HepG2 (cell line): ENCODE measurements at regions not wholly inside any gene's neighbourhood (a gene's known extent, or its start where the extent isn't known, plus 50 kb on each side); places are given as distances from the start of the nearest gene placed in this dataset.

ENCODE experiments used
- ATAC-seq: fragments of 200-7000 bp; cut with Tn5 transposase; 3 replicates; pipeline ENCODE4 v1.9.1; 2020; ENCODE audit warnings: mild to moderate bottlenecking, moderate library complexity
- BruUV-seq: library from RNA; stranded (reverse); fragments of 400-500 nt; replicated peaks from 2 replicates; lab custom pipeline; 2021; lab: Mats Ljungman, UMichigan
- CTCF ChIA-PET: fragments of 300-600 bp; formaldehyde crosslinking; extraction: SDS; loops from one replicate; lab custom pipeline; 2021; ENCODE audit warnings: low total read pairs, inconsistent platforms, low intra/inter-chr PET ratio; lab: Yijun Ruan, JAX
- POLR2A ChIA-PET: fragments of 350-600 bp; sonication (Branson Sonifier 250); formaldehyde crosslinking; loops from one replicate; lab custom pipeline; 2020; ENCODE audit warnings: antibody characterized with exemption, inconsistent platforms; lab: Yijun Ruan, JAX
- DNase-seq: peaks from one replicate; pipeline ENCODE4 v3.0.0-alpha.2; 2015; ENCODE audit warnings: low spot score
- FAIRE-seq: peaks from 3 replicates; lab custom pipeline; 2011; peaks lifted over from hg19 to GRCh38; lab: Jason Lieb, UNC
- H2AFZ ChIP-seq: one replicate; pipeline ENCODE4 v1.6.1; 2011; ENCODE audit warnings: low read length, inconsistent platforms
- H3K27ac ChIP-seq: fragments of 300-600 bp; 3 replicates; pipeline ENCODE4 v1.8.0; 2011; ENCODE audit warnings: mixed run types, mild to moderate bottlenecking, mixed read lengths, low read length, inconsistent platforms; ENCODE audit not compliant: insufficient read depth; ENCODE audit errors: extremely low read length
- H3K27me3 ChIP-seq, 2 experiments: fragments of 200-600 bp in 1 of 2; 2 replicates in 1 of 2; 3 replicates in 1 of 2; pipeline versions ENCODE4 v1.6.0 to v1.8.0; 2011; ENCODE audit warnings: low read length in 2 of 2, mild to moderate bottlenecking in 2 of 2, moderate library complexity in 2 of 2, inconsistent platforms in 1 of 2; ENCODE audit not compliant: insufficient read depth in 2 of 2, control insufficient read depth in 1 of 2
- H3K36me3 ChIP-seq, 2 experiments: fragments of 200-600 bp in 1 of 2; replicated peaks in 1 of 2; 2 replicates in 1 of 2; 3 replicates in 1 of 2; pipeline versions ENCODE4 v1.5.1 to v1.8.0; 2011; ENCODE audit warnings: low read length in 2 of 2, inconsistent platforms in 1 of 2; ENCODE audit not compliant: insufficient read depth in 2 of 2, control insufficient read depth in 1 of 2
- H3K4me1 ChIP-seq: 2 replicates; pipeline ENCODE4 v1.5.1; 2012; ENCODE audit warnings: low read length, inconsistent platforms; ENCODE audit not compliant: insufficient read depth
- H3K4me2 ChIP-seq: 2 replicates; pipeline ENCODE4 v1.6.0; 2011; ENCODE audit warnings: low read depth, low read length, inconsistent platforms
- H3K4me3 ChIP-seq, 3 experiments: fragments of 200-600 bp in 1 of 3; sonication (generic), shearing (Covaris generic) in 1 of 3; replicated peaks in 1 of 3; 2 replicates each; pipeline ENCODE4 v1.5.1; 2011 to 2016; ENCODE audit warnings: low read length in 3 of 3, inconsistent platforms in 2 of 3, low read depth in 2 of 3, mild to moderate bottlenecking in 2 of 3, control low read depth in 1 of 3, mixed read lengths in 1 of 3; ENCODE audit not compliant: insufficient read depth in 1 of 3
- H3K79me2 ChIP-seq: one replicate; pipeline ENCODE4 v1.6.1; 2011; ENCODE audit warnings: low read length, inconsistent platforms; ENCODE audit not compliant: insufficient read depth
- H3K9ac ChIP-seq: 2 replicates; pipeline ENCODE4 v1.6.0; 2011; ENCODE audit warnings: mild to moderate bottlenecking, low read depth, low read length, inconsistent platforms; ENCODE audit not compliant: insufficient read depth
- H3K9me3 ChIP-seq: 2 replicates; pipeline ENCODE4 v1.5.1; 2012; ENCODE audit warnings: mild to moderate bottlenecking, low read length
- H4K20me1 ChIP-seq: 2 replicates; pipeline ENCODE4 v1.6.0; 2011; ENCODE audit warnings: inconsistent platforms, mild to moderate bottlenecking, low read length, moderate library complexity; ENCODE audit not compliant: insufficient read depth
- JUND ChIP-seq: sonication (generic); formaldehyde crosslinking; IDR thresholded peaks from 2 replicates; pipeline ENCODE4 v1.8.0; 2022; ENCODE audit warnings: mild to moderate bottlenecking, missing genetic modification reagents
- NCOA2 ChIP-seq: sonication (generic); formaldehyde crosslinking; IDR thresholded peaks from 2 replicates; pipeline ENCODE4 v1.8.0; 2022; ENCODE audit warnings: inconsistent platforms
- RXRB ChIP-seq: IDR thresholded peaks from 2 replicates; pipeline ENCODE4 v1.6.1; 2016; ENCODE audit warnings: borderline replicate concordance, missing genetic modification reagents, missing compliant biosample characterization
- SKI ChIP-seq: fragments of 450-650 bp; IDR thresholded peaks from one replicate; pipeline ENCODE4 v1.6.1; 2018; ENCODE audit warnings: mild to moderate bottlenecking; ENCODE audit not compliant: partially characterized antibody
- SMAD3 ChIP-seq: sonication (generic); formaldehyde crosslinking; IDR thresholded peaks from 2 replicates; pipeline ENCODE4 v1.4.0; 2020; ENCODE audit warnings: missing genetic modification reagents
- SRSF4 ChIP-seq: fragments of 200-400 bp; formaldehyde crosslinking; IDR thresholded peaks from one replicate; pipeline ENCODE4 v1.6.1; 2018; ENCODE audit warnings: mild to moderate bottlenecking, low read depth, low read length, moderate library complexity; ENCODE audit not compliant: poor library complexity, severe bottlenecking
- ZNF496 ChIP-seq: sonication (generic); formaldehyde crosslinking; IDR thresholded peaks from 2 replicates; pipeline ENCODE4 v1.8.1; 2023; ENCODE audit warnings: mild to moderate bottlenecking, moderate library complexity, missing genetic modification reagents; ENCODE audit not compliant: insufficient replicate concordance
- WGBS: methylation state at CpG from one replicate; pipeline ENCODE4 v1.1.6; 2017; ENCODE audit warnings: low lambda C conversion rate; 5-methylcytosine and 5-hydroxymethylcytosine counted together
- in situ Hi-C: cut with HindIII; loops from 2 replicates; pipeline ENCODE4 v1.10.0; 2017; ENCODE audit warnings: low pct_unique_long_range_greater_than_20kb; ENCODE audit not compliant: extremely low pct_ligation_motif_present
- intact Hi-C: fragments of 100-400 bp; cut with micrococcal nuclease; formaldehyde crosslinking; loops from one replicate; pipeline ENCODE4 v1.10.0; 2022; ENCODE audit not compliant: unreplicated experiment
- TF ChIP-seq, protein P1 (sequence below): sonication (generic); formaldehyde crosslinking; IDR thresholded peaks from 2 replicates; pipeline ENCODE4 v1.8.0; 2022; ENCODE audit warnings: mild to moderate bottlenecking, missing genetic modification reagents, moderate library complexity
- TF ChIP-seq, protein P2 (sequence below): sonication (generic); formaldehyde crosslinking; IDR thresholded peaks from 2 replicates; pipeline ENCODE4 v1.5.0; 2020; ENCODE audit warnings: mild to moderate bottlenecking, missing genetic modification reagents
- TF ChIP-seq, protein P3 (sequence below): sonication (generic); formaldehyde crosslinking; IDR thresholded peaks from 2 replicates; pipeline ENCODE4 v1.4.0; 2020; ENCODE audit warnings: missing genetic modification reagents; ENCODE audit errors: not compliant biosample characterization
- TF ChIP-seq, protein P4 (sequence below): sonication (generic); formaldehyde crosslinking; IDR thresholded peaks from 2 replicates; pipeline ENCODE4 v1.4.0; 2020; ENCODE audit warnings: mild to moderate bottlenecking, missing genetic modification reagents

DNA sequence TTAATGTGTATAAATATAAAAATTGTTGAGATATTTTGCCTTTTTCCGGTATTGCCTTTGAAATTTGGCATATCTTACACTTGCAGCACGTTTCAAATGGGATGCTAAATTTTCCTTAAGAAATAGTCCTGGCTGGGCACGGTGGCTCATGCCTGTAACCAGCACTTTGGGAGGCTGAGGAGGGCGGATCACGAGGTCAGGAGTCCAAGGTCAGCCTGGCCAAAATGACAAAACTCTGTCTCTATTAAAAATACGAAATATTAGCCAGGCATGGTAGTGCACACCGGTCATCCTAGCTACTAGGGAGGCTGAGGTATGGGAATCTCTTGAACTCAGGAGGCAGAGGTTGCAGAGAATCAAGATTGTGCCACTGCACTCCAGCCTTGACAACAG, 220.2 kb downstream of the PTEN start:
- H3K27me3 ChIP-seq = no peaks in the 10 kb centered on the region; a peak in 1 of 5 replicates
- ATAC-seq = no peak
- H3K79me2 ChIP-seq = no peaks in the 10 kb centered on the region
- no peak overlapping the region for H3K27ac ChIP-seq
- BruUV-seq = no TSS peak
- no peak overlapping the region for H3K9ac ChIP-seq
- WGBS = 40% methylated on average over 7 of the region's 7 CpGs
- intact Hi-C loops = no loop called here
- H3K9me3 ChIP-seq = no peaks in the 10 kb centered on the region
- FAIRE-seq = no peak
- H3K4me1 ChIP-seq = peaks cover 42% of the 10 kb centered on the region
- no peaks in the 10 kb centered on the region for H4K20me1 ChIP-seq
- DNase-seq = no peak
- CTCF ChIA-PET = no interaction called here
- POLR2A ChIA-PET = no interaction called here
- no peak overlapping the region for H3K4me2 ChIP-seq
- in situ Hi-C loops = no loop called here
- no peak overlapping the region for H3K4me3 ChIP-seq
- H2AFZ ChIP-seq = no peak overlapping the region
- H3K36me3 ChIP-seq = no peaks in the 10 kb centered on the region
- TF ChIP-seq, protein P1, sequence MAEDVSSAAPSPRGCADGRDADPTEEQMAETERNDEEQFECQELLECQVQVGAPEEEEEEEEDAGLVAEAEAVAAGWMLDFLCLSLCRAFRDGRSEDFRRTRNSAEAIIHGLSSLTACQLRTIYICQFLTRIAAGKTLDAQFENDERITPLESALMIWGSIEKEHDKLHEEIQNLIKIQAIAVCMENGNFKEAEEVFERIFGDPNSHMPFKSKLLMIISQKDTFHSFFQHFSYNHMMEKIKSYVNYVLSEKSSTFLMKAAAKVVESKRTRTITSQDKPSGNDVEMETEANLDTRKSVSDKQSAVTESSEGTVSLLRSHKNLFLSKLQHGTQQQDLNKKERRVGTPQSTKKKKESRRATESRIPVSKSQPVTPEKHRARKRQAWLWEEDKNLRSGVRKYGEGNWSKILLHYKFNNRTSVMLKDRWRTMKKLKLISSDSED (CRISPR knock-in tag) = no peak
- TF ChIP-seq SRSF4 (no peak), SKI (no peak), SMAD3 (no peak), ZNF496 (CRISPR knock-in tag) (no peak), RXRB (CRISPR knock-in tag) (no peak), JUND (no peak), NCOA2 (CRISPR knock-in tag) (no peak)
- TF ChIP-seq, protein P2, sequence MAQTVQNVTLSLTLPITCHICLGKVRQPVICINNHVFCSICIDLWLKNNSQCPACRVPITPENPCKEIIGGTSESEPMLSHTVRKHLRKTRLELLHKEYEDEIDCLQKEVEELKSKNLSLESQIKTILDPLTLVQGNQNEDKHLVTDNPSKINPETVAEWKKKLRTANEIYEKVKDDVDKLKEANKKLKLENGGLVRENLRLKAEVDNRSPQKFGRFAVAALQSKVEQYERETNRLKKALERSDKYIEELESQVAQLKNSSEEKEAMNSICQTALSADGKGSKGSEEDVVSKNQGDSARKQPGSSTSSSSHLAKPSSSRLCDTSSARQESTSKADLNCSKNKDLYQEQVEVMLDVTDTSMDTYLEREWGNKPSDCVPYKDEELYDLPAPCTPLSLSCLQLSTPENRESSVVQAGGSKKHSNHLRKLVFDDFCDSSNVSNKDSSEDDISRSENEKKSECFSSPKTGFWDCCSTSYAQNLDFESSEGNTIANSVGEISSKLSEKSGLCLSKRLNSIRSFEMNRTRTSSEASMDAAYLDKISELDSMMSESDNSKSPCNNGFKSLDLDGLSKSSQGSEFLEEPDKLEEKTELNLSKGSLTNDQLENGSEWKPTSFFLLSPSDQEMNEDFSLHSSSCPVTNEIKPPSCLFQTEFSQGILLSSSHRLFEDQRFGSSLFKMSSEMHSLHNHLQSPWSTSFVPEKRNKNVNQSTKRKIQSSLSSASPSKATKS = no peak
- TF ChIP-seq, protein P3, sequence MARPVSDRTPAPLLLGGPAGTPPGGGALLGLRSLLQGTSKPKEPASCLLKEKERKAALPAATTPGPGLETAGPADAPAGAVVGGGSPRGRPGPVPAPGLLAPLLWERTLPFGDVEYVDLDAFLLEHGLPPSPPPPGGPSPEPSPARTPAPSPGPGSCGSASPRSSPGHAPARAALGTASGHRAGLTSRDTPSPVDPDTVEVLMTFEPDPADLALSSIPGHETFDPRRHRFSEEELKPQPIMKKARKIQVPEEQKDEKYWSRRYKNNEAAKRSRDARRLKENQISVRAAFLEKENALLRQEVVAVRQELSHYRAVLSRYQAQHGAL (CRISPR knock-in tag) = no peak
- TF ChIP-seq, protein P4, sequence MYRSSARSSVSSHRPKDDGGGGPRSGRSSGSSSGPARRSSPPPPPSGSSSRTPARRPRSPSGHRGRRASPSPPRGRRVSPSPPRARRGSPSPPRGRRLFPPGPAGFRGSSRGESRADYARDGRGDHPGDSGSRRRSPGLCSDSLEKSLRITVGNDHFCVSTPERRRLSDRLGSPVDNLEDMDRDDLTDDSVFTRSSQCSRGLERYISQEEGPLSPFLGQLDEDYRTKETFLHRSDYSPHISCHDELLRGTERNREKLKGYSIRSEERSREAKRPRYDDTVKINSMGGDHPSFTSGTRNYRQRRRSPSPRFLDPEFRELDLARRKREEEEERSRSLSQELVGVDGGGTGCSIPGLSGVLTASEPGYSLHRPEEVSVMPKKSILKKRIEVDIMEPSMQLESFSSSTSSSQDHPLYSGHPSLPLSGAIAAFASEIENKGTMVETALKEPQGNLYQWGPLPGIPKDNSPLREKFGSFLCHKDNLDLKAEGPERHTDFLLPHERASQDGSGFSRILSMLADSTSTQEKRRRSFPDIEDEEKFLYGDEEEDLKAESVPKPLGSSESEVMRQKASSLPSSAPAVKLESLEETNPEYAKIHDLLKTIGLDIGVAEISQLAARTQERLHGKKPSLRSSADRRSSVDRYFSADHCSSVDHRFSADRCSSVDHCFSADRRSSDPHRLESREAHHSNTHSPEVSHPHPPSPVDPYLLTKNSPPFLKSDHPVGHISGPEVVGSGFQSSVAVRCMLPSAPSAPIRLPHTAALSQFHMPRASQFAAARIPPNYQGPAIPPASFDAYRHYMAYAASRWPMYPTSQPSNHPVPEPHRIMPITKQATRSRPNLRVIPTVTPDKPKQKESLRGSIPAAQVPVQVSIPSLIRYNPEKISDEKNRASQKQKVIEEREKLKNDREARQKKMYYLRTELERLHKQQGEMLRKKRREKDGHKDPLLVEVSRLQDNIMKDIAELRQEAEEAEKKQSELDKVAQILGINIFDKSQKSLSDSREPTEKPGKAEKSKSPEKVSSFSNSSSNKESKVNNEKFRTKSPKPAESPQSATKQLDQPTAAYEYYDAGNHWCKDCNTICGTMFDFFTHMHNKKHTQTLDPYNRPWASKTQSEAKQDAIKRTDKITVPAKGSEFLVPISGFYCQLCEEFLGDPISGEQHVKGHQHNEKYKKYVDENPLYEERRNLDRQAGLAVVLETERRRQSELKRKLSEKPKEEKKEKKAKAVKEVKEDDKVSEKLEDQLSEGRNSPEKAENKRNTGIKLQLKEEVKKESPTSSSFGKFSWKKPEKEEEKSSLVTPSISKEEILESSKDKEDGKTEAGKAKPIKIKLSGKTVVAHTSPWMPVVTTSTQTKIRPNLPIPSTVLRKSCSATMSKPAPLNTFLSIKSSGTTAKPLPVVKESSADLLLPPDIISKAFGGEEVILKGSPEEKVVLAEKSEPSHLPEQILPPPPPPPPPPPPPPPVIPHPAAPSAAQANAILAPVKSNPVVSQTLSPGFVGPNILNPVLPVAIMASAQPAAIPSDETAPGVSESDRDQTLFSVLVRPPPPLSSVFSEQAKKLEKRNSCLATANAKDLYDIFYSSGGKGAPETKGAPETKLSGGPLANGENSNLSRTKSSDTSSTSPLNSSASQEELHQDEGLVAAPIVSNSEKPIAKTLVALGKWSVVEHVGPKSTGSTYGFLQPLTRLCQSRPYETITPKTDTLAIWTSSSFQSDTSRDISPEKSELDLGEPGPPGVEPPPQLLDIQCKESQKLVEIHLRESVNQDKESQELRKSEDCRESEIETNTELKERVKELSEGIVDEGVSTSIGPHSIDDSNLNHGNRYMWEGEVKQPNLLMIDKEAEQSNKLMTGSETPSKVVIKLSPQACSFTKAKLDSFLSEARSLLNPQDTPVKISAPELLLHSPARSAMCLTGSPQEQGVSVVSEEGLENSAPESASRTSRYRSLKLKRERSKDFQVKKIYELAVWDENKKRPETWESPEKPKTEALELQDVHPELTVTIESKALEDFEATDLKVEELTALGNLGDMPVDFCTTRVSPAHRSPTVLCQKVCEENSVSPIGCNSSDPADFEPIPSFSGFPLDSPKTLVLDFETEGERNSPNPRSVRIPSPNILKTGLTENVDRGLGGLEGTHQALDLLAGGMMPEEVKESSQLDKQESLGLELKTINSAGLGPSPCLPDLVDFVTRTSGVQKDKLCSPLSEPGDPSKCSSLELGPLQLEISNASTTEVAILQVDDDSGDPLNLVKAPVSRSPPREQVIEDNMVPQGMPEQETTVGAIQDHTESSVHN (CRISPR knock-in tag) = no peak
- TF ChIP-seq, all 625 proteins: peak for 0
